K562 (cell line): ENCODE measurements at regions not wholly inside any gene's neighbourhood (a gene's known extent, or its start where the extent isn't known, plus 50 kb on each side); places are given as distances from the start of the nearest gene placed in this dataset.

Experiments used
- ATAC-seq: fragments of 200-7000 bp; cut with Tn5 transposase; 3 replicates; pipeline ENCODE4 v1.9.1; 2020; ENCODE audit warnings: moderate library complexity
- BruUV-seq: library from RNA; stranded (reverse); fragments of 400-500 nt; replicated peaks from 2 replicates; lab custom pipeline; 2021; lab: Mats Ljungman, UMichigan
- CTCF ChIA-PET: fragments of 300-600 bp; formaldehyde crosslinking; extraction: SDS; loops from one replicate; lab custom pipeline; 2021; ENCODE audit warnings: low intra/inter-chr PET ratio; lab: Yijun Ruan, JAX
- POLR2A ChIA-PET: fragments of 300-600, 350-650 bp; sonication (Branson Sonifier 250); formaldehyde crosslinking; extraction: SDS; loops from one replicate; lab custom pipeline; 2021; ENCODE audit warnings: antibody characterized with exemption, inconsistent platforms; lab: Yijun Ruan, JAX
- DNase-seq, 4 experiments: peaks; one replicate each; pipeline versions ENCODE4 v3.0.0 to v3.0.0-alpha.2; 2011 to 2018; ENCODE audit warnings: low spot score in 3 of 4, mixed read lengths in 3 of 4; ENCODE audit errors: extremely low read depth in 1 of 4
- FAIRE-seq: peaks from 2 replicates; lab custom pipeline; 2011; peaks lifted over from hg19 to GRCh38; lab: Jason Lieb, UNC
- H2AFZ ChIP-seq: 2 replicates; pipeline ENCODE4 v1.6.0; 2011; ENCODE audit warnings: low read depth, low read length, control low read depth, inconsistent platforms
- H3K27ac ChIP-seq: fragments of 200-600 bp; 3 replicates; pipeline ENCODE4 v1.8.0; 2011; ENCODE audit warnings: low read depth, mild to moderate bottlenecking, control low read depth, inconsistent platforms, low read length, moderate library complexity, mixed read lengths; ENCODE audit errors: extremely low read depth
- H3K27me3 ChIP-seq, 2 experiments: fragments of 300-600 bp in 1 of 2; 2 replicates in 1 of 2; 3 replicates in 1 of 2; pipeline versions ENCODE4 v1.6.0 to v1.8.0; 2011; ENCODE audit warnings: inconsistent platforms in 2 of 2, low read length in 2 of 2, mild to moderate bottlenecking in 1 of 2, mixed read lengths in 1 of 2, moderate library complexity in 1 of 2; ENCODE audit not compliant: control insufficient read depth in 2 of 2, insufficient read depth in 2 of 2
- H3K36me3 ChIP-seq: fragments of 300-600 bp; 3 replicates; pipeline ENCODE4 v1.8.0; 2011; ENCODE audit warnings: mild to moderate bottlenecking, low read length, inconsistent platforms; ENCODE audit not compliant: control insufficient read depth, insufficient read depth
- H3K4me1 ChIP-seq, 2 experiments: fragments of 200-600 bp in 1 of 2; replicated peaks in 1 of 2; 2 replicates in 1 of 2; 3 replicates in 1 of 2; pipeline versions ENCODE4 v1.5.1 to v1.8.0; 2011; ENCODE audit warnings: inconsistent platforms in 2 of 2, low read length in 2 of 2, mild to moderate bottlenecking in 1 of 2, mixed read lengths in 1 of 2, moderate library complexity in 1 of 2; ENCODE audit not compliant: control insufficient read depth in 2 of 2, insufficient read depth in 2 of 2
- H3K4me2 ChIP-seq: 2 replicates; pipeline ENCODE4 v1.6.1; 2011; ENCODE audit warnings: low read length, control low read depth, inconsistent platforms, mixed read lengths; ENCODE audit not compliant: insufficient read depth
- H3K4me3 ChIP-seq: fragments of 200-600 bp; sonication (generic), shearing (Covaris generic); 2 replicates; pipeline ENCODE4 v1.5.1; 2016; ENCODE audit warnings: control low read depth, inconsistent platforms
- H3K79me2 ChIP-seq: fragments of 200-600 bp; 3 replicates; pipeline ENCODE4 v1.8.0; 2011; ENCODE audit warnings: low read length, inconsistent platforms; ENCODE audit not compliant: control insufficient read depth, insufficient read depth
- H3K9ac ChIP-seq, 2 experiments: 2 replicates each; pipeline versions ENCODE4 v1.6.0 to v1.6.1; 2011; ENCODE audit warnings: low read depth in 2 of 2, low read length in 2 of 2, control low read depth in 1 of 2, inconsistent platforms in 1 of 2, mild to moderate bottlenecking in 1 of 2, mixed read lengths in 1 of 2; ENCODE audit not compliant: insufficient read depth in 1 of 2
- H3K9me1 ChIP-seq: one replicate; pipeline ENCODE4 v1.6.0; 2011; ENCODE audit warnings: inconsistent platforms, mild to moderate bottlenecking, low read length, moderate library complexity; ENCODE audit not compliant: control insufficient read depth, insufficient read depth
- H3K9me3 ChIP-seq: replicated peaks from 2 replicates; pipeline ENCODE4 v1.5.1; 2011; ENCODE audit warnings: low read depth, low read length, inconsistent platforms; ENCODE audit not compliant: control insufficient read depth, insufficient read depth
- H4K20me1 ChIP-seq: replicated peaks from 2 replicates; pipeline ENCODE4 v1.6.1; 2011; ENCODE audit warnings: low read length, inconsistent platforms, mixed read lengths; ENCODE audit not compliant: control insufficient read depth, insufficient read depth
- BHLHE40 ChIP-seq: IDR thresholded peaks from 2 replicates; pipeline ENCODE4 v1.6.1; 2011; ENCODE audit warnings: low read length, improper control_type of control experiment
- CBX1 ChIP-seq: sonication (generic); IDR thresholded peaks from 2 replicates; pipeline ENCODE4 v1.6.1; 2016; ENCODE audit warnings: antibody characterized with exemption, low read depth, mild to moderate bottlenecking
- IFI16 ChIP-seq: fragments of 250-450 bp; sonication (Bioruptor Pico); IDR thresholded peaks from 2 replicates; pipeline ENCODE4 v2.1.2; 2022; ENCODE audit warnings: mild to moderate bottlenecking, inconsistent platforms
- MAFF ChIP-seq: IDR thresholded peaks from 2 replicates; pipeline ENCODE4 v1.6.1; 2012; ENCODE audit warnings: low read length, improper control_type of control experiment
- NEUROD1 ChIP-seq: fragments of 150-350 bp; IDR thresholded peaks from 2 replicates; pipeline ENCODE4 v1.6.1; 2014; ENCODE audit warnings: borderline replicate concordance, low read length, low read depth; ENCODE audit not compliant: partially characterized antibody
- NFE2 ChIP-seq: IDR thresholded peaks from 2 replicates; pipeline ENCODE4 v1.6.1; 2014; ENCODE audit warnings: antibody characterized with exemption, low read depth
- PURB ChIP-seq: sonication (generic); formaldehyde crosslinking; IDR thresholded peaks from 2 replicates; pipeline ENCODE4 v1.9.0; 2021; ENCODE audit warnings: low read depth, mild to moderate bottlenecking, missing genetic modification reagents
- RAD21 ChIP-seq, 2 experiments: fragments of 250-450 bp in 1 of 2; fragments of 450-650 bp in 1 of 2; sonication (Bioruptor Pico) in 1 of 2; formaldehyde crosslinking in 1 of 2; IDR thresholded peaks in 1 of 2; conservative IDR thresholded peaks in 1 of 2; 2 replicates each; pipeline versions ENCODE4 v1.4.0 to v1.8.0; 2020 to 2022; ENCODE audit warnings: mild to moderate bottlenecking in 2 of 2, moderate library complexity in 1 of 2
- RAD51 ChIP-seq: fragments of 450-650 bp; IDR thresholded peaks from 2 replicates; pipeline ENCODE4 v1.7.1; 2016; ENCODE audit warnings: low read depth, mild to moderate bottlenecking, borderline replicate concordance
- RBM17 ChIP-seq: fragments of 200-400 bp; formaldehyde crosslinking; IDR thresholded peaks from 2 replicates; pipeline ENCODE4 v1.6.1; 2017; ENCODE audit warnings: low read depth, mild to moderate bottlenecking, low read length, borderline replicate concordance
- RBM22 ChIP-seq: fragments of 200-400 bp; formaldehyde crosslinking; IDR thresholded peaks from 2 replicates; pipeline ENCODE4 v1.6.1; 2018; ENCODE audit warnings: low read length, low read depth; ENCODE audit not compliant: poor library complexity, severe bottlenecking
- ZNF316 ChIP-seq: fragments of 450-650 bp; IDR thresholded peaks from 2 replicates; pipeline ENCODE4 v1.6.1; 2016
- WGBS: fragments of 100-300 bp; shearing (Covaris generic); methylation state at CpG from one replicate; pipeline ENCODE4 v1.1.6; 2016; ENCODE audit warnings: low coverage, mixed read lengths; ENCODE audit not compliant: insufficient coverage; ENCODE audit errors: missing lambda C conversion rate; 5-methylcytosine and 5-hydroxymethylcytosine counted together
- in situ Hi-C: fragments of 300-500 bp; cut with MboI; formaldehyde crosslinking; loops from 4 replicates; pipeline ENCODE4 v1.15.0; 2018; ENCODE audit warnings: inconsistent platforms, mixed read lengths
- intact Hi-C: fragments of 100-400 bp; cut with micrococcal nuclease; formaldehyde crosslinking; loops from 2 replicates; pipeline ENCODE4 v1.14.2; 2022
- TF ChIP-seq, protein P1 (sequence below): fragments of 250-450 bp; sonication (Bioruptor Pico); IDR thresholded peaks from 2 replicates; pipeline ENCODE4 v1.6.1; 2021; ENCODE audit warnings: mild to moderate bottlenecking

DNA sequence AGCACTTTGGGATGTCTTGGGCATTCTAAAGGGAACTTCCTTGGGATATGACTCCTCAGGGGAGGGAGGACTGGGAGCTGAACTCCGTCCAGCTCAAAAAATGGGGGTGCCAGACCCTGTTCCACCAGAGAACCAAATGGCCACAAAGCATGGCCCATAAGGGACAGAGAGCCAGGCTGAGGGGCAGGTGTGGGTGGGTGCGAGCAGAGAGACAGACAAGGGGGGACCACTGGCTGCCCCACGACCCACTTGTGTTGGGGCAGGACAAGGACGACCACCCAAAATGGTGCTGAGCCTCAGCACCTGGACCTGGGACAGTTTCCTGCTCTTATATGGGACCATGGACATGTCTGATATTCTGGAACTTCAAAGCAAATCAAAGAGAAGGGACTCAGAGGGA is 148.2 kb upstream of the MLN start:
- no peak for TF ChIP-seq PURB (CRISPR knock-in tag)
- 2% methylated on average over 4 of the region's 4 CpGs for WGBS
- peaks cover 17% of the 10 kb centered on the region for H4K20me1 ChIP-seq
- no peak overlapping the region for H3K27ac ChIP-seq
- H2AFZ ChIP-seq, result no peak overlapping the region
- no peak overlapping the region for H3K4me2 ChIP-seq
- no peaks in the 10 kb centered on the region for H3K9me1 ChIP-seq
- POLR2A ChIA-PET, result no interaction called here
- in situ Hi-C loops (no loop called here), intact Hi-C loops (no loop called here)
- H3K4me1 ChIP-seq, result peaks cover 0 to 3% of the 10 kb centered on the region in 2 experiments; a peak in 1 of 5 replicates
- peaks cover 36 to 76% of the 10 kb centered on the region in 2 experiments for H3K27me3 ChIP-seq
- CTCF ChIA-PET, result no interaction called here
- H3K9ac ChIP-seq, result no peak overlapping the region
- H3K4me3 ChIP-seq, result no peak overlapping the region
- DNase-seq, result no peak
- no peak for ATAC-seq
- no peaks in the 10 kb centered on the region for H3K36me3 ChIP-seq
- no peaks in the 10 kb centered on the region for H3K9me3 ChIP-seq
- BruUV-seq, result no TSS peak
- no peak for FAIRE-seq
- no peaks in the 10 kb centered on the region for H3K79me2 ChIP-seq

DNA sequence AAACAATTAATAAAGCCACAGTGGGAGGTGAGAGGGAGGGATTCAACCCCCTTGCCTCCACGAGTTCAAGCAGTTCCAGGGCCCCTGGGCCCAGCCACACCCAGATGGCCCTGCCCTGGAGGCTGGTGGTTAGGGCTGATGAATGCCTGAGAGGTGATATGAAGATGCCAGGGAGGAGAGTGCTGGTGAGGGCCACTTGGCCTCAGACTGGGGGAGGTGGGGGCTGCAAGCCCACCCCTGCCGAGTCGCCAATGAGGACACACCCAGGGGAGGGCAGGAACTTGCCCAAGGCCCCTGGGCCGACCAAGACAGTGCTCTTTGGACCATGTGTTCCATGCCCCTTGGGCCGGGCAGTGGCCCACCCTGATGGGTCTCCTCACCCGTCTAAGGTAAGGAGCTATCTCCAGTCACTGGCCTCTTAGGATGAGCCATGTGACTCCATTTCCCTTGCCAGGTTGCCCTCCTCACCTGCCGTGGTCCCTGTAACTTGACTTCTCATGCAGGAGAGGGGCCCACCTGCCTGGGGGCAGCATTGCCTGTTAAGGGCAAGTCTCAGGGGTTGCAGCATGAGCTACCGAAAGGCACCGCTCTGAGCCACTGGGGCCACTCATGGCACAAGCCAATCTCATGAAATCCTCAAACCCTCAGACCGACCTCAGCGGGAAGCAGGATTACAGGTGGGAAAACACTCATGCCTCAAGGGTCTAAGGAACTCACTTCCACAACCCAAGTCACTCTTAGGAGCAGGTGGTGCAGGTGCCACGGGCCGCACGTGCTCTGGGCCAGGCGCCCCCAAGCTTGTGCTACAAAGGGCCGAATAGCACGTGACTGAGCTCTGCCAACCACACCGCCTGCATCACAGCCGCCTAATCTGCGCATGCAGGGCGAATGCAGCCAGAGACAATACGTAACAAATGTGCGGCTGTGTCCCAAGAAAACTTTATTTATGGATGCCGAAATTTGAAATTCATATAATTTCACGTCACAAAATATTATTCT is 147.4 kb upstream of the MLN start:
- peaks cover 39 to 76% of the 10 kb centered on the region in 2 experiments for H3K27me3 ChIP-seq
- H3K4me1 ChIP-seq, result peaks cover 0 to 3% of the 10 kb centered on the region in 2 experiments; a peak in 2 of 5 replicates
- H3K79me2 ChIP-seq, result no peaks in the 10 kb centered on the region
- no TSS peak for BruUV-seq
- H2AFZ ChIP-seq, result no peak overlapping the region
- FAIRE-seq, result peak; percentile 56
- intact Hi-C loops, result no loop called here
- CTCF ChIA-PET, result no interaction called here
- H3K9me1 ChIP-seq, result no peaks in the 10 kb centered on the region
- H3K9ac ChIP-seq, result no peak overlapping the region
- H3K9me3 ChIP-seq, result no peaks in the 10 kb centered on the region
- H4K20me1 ChIP-seq, result peaks cover 17% of the 10 kb centered on the region
- no peaks in the 10 kb centered on the region for H3K36me3 ChIP-seq
- no peak for DNase-seq
- no peak overlapping the region for H3K4me2 ChIP-seq
- ATAC-seq, result no peak
- no peak overlapping the region for H3K27ac ChIP-seq
- in situ Hi-C loops, result no loop called here
- no peak overlapping the region for H3K4me3 ChIP-seq
- 5% methylated on average over 25 of the region's 25 CpGs for WGBS
- POLR2A ChIA-PET, result interaction anchor here (0.6 kb wide), 1 partner anchor 11 kb away, joined by 3 read pairs; no protein-coding TSS in a partner anchor
- TF ChIP-seq BHLHE40 (peak; percentile 53), RBM17 (no peak), RAD51 (peak; percentile 29; the same call in 1 of the 2 replicates), MAFF (no peak), NFE2 (no peak), ZNF316 (no peak), RAD21 (CRISPR knock-in tag; conservative IDR thresholded peaks at IDR 0.05 in 1 of 2, IDR thresholded peaks at IDR 0.05 in 1 of 2) (no peak), IFI16 (CRISPR knock-in tag) (no peak), NEUROD1 (no peak), RBM22 (no peak), CBX1 (no peak)
- TF ChIP-seq, protein P1, sequence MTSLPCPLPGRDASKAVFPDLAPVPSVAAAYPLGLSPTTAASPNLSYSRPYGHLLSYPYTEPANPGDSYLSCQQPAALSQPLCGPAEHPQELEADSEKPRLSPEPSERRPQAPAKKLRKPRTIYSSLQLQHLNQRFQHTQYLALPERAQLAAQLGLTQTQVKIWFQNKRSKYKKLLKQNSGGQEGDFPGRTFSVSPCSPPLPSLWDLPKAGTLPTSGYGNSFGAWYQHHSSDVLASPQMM (CRISPR knock-in tag), result no peak
